ENCODE measurements at regions not wholly inside any gene's neighbourhood (a gene's known extent, or its start where the extent isn't known, plus 50 kb on each side); places are given as distances from the start of the nearest gene placed in this dataset.

DNA sequence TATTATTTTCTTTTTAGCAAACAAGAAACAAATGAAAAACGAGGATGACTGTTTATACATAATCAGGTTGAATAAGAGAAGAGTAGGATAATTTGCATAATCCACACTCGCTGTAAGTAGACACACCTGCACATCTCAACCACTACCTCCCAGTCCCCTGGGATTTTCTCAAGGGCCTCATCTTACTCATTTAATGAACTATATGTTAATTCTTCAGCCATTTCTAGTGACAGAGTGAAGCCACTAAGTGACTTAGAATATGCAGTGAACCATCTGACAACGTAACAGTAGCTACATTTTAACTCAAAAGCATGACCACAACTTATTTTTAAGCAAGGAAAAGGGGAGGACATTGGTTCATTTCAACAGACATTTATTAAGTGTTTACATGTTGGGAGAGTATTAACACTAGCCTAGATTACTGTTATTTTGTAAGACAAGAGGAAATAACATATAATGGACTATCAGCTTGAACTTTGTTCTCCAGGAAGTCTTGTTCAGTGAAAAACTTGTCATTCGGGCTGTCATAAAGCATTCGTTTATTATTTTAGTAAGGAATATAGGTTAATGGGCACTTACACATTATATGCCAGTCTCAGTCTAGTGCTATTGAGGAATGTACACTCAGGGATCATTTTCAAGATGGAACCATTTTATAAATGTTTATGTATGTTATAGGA is 173.0 kb upstream of the ROBO2 start:
- Histone ChIP-seq H3K36me3 (ENCODE audit: insufficient read depth) (no peaks in the 10 kb centered on the region), H3K4me1 (ENCODE audit: low read depth, poor library complexity, severe bottlenecking) (no peaks in the 10 kb centered on the region), H3K4me3 (IDR thresholded peaks at IDR 0.05; ENCODE audit: insufficient read depth, low read depth, low read length) (no peak overlapping the region), H3K4me2 (no peak overlapping the region), H3K27ac (no peak overlapping the region), H3K27me3 (ENCODE audit: insufficient read depth, low read depth) (no peaks in the 10 kb centered on the region), H4K20me1 (ENCODE audit: insufficient read depth) (no peaks in the 10 kb centered on the region), H3K9ac (no peak overlapping the region), H3K79me2 (ENCODE audit: insufficient read depth, low read depth) (no peaks in the 10 kb centered on the region), H2AFZ (ENCODE audit: low read depth) (no peak overlapping the region)
- TF ChIP-seq, protein P1, sequence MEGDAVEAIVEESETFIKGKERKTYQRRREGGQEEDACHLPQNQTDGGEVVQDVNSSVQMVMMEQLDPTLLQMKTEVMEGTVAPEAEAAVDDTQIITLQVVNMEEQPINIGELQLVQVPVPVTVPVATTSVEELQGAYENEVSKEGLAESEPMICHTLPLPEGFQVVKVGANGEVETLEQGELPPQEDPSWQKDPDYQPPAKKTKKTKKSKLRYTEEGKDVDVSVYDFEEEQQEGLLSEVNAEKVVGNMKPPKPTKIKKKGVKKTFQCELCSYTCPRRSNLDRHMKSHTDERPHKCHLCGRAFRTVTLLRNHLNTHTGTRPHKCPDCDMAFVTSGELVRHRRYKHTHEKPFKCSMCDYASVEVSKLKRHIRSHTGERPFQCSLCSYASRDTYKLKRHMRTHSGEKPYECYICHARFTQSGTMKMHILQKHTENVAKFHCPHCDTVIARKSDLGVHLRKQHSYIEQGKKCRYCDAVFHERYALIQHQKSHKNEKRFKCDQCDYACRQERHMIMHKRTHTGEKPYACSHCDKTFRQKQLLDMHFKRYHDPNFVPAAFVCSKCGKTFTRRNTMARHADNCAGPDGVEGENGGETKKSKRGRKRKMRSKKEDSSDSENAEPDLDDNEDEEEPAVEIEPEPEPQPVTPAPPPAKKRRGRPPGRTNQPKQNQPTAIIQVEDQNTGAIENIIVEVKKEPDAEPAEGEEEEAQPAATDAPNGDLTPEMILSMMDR (conservative IDR thresholded peaks at IDR 0.05; ENCODE audit: low read depth, low read length): no peak

DNA sequence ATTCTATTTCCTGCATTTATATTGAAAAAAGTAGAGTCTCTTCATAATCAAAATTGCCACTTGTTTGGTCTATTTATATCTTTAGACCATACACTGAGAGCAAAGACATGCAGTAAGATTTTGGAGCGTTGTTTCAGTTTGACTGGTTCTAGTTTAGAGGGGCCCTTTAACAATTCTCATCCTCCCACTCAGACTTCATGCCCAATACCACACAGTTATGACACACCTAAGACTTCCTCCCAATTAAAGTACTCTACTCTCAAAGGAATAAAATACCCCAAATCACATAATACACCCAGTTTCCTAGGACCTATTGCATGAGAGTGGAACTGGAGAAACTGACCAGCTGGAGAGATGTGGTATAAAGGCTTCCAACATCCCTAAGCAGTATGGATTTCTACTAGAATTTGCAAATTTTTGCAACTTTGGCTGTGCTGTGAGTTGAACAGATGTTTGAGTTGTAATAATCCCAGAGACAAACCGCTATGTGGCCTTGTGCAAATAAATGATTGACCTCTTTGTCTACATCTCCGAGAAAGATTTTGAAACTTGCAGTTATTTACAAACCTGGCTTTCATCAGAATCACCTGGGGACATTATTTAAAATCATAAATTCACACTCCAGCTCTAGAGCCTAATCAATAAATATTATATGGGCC is 170.0 kb upstream of the ROBO2 start:
- Histone ChIP-seq H3K9ac (no peak overlapping the region), H3K4me3 (IDR thresholded peaks at IDR 0.05; ENCODE audit: insufficient read depth, low read depth, low read length) (no peak overlapping the region), H3K79me2 (ENCODE audit: insufficient read depth, low read depth) (no peaks in the 10 kb centered on the region), H4K20me1 (ENCODE audit: insufficient read depth) (no peaks in the 10 kb centered on the region), H3K4me1 (ENCODE audit: low read depth, poor library complexity, severe bottlenecking) (no peaks in the 10 kb centered on the region), H3K27me3 (ENCODE audit: insufficient read depth, low read depth) (no peaks in the 10 kb centered on the region), H3K36me3 (ENCODE audit: insufficient read depth) (no peaks in the 10 kb centered on the region), H3K4me2 (no peak overlapping the region), H3K27ac (no peak overlapping the region), H2AFZ (ENCODE audit: low read depth) (no peak overlapping the region)
- TF ChIP-seq, protein P1 (conservative IDR thresholded peaks at IDR 0.05; ENCODE audit: low read depth, low read length): no peak

DNA sequence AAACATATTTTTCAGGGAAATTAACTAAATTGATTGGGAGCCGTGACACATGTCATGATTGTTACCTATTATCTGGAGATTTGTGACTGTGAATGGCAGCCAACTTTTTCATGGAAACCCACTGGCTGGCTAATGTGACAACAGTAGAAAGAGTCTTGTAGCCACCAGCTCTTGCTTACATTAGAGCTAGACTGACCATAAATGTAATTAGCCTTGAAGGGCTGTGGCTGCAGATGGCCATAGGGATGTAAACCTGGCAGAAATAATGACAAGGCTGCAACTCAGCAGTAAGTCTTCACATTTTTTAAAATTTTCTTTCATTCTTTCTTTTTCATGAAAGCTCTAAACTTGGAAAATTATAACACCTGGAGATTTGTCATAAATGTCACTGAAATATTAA is 168.2 kb upstream of the ROBO2 start:
- no peak overlapping the region for H3K4me2 ChIP-seq
- TF ChIP-seq, protein P1 (conservative IDR thresholded peaks at IDR 0.05; ENCODE audit: low read depth, low read length): no peak

DNA sequence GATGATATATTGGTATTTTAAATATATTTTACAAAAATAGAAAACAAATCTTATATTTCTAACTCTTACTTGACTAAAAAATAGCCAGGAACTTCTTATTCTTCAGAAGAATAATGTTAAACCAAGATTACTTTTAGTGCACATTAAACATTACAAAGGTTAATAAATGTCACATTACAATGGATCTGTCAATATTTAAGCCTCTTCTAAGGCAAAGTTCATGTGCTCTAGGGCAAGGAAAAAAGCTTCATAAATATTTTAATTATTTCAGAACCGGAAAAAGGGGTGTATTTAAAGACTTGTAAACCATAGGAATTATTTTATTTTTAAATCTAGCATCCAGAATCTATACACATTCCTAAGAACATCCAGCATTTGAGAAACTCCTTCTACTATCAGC is 166.9 kb upstream of the ROBO2 start:
- Histone ChIP-seq H3K27ac (no peak overlapping the region), H3K4me3 (IDR thresholded peaks at IDR 0.05; ENCODE audit: insufficient read depth, low read depth, low read length) (no peak overlapping the region), H2AFZ (ENCODE audit: low read depth) (no peak overlapping the region), H3K4me2 (no peak overlapping the region), H3K4me1 (ENCODE audit: low read depth, poor library complexity, severe bottlenecking) (no peaks in the 10 kb centered on the region), H4K20me1 (ENCODE audit: insufficient read depth) (no peaks in the 10 kb centered on the region), H3K27me3 (ENCODE audit: insufficient read depth, low read depth) (no peaks in the 10 kb centered on the region), H3K79me2 (ENCODE audit: insufficient read depth, low read depth) (no peaks in the 10 kb centered on the region), H3K36me3 (ENCODE audit: insufficient read depth) (no peaks in the 10 kb centered on the region), H3K9ac (no peak overlapping the region)
- TF ChIP-seq, protein P1 (conservative IDR thresholded peaks at IDR 0.05; ENCODE audit: low read depth, low read length): no peak

More for the DNA sequence above, 168.2 kb upstream of the ROBO2 start:
- Histone ChIP-seq H3K27me3 (ENCODE audit: insufficient read depth, low read depth) (no peaks in the 10 kb centered on the region), H3K9ac (no peak overlapping the region), H3K27ac (no peak overlapping the region), H2AFZ (ENCODE audit: low read depth) (no peak overlapping the region), H3K4me3 (IDR thresholded peaks at IDR 0.05; ENCODE audit: insufficient read depth, low read depth, low read length) (no peak overlapping the region), H4K20me1 (ENCODE audit: insufficient read depth) (no peaks in the 10 kb centered on the region), H3K79me2 (ENCODE audit: insufficient read depth, low read depth) (no peaks in the 10 kb centered on the region), H3K4me1 (ENCODE audit: low read depth, poor library complexity, severe bottlenecking) (no peaks in the 10 kb centered on the region), H3K36me3 (ENCODE audit: insufficient read depth) (no peaks in the 10 kb centered on the region)
